Epidermal melanocyte (primary cell): ENCODE measurements at regions not wholly inside any gene's neighbourhood (a gene's known extent, or its start where the extent isn't known, plus 50 kb on each side); places are given as distances from the start of the nearest gene placed in this dataset.

Source experiments
- DNase-seq: peaks from one replicate; pipeline ENCODE4 v3.0.0; 2011; ENCODE audit warnings: low spot score; ENCODE audit not compliant: insufficient read length

- DNase-seq: no peak
These were observed 357.2 kb downstream of the TMEM38B start for GRCh38 chr9:106051545-106051944.

GRCh38 chr9:106052166-106052565, 357.8 kb downstream of the TMEM38B start:
- DNase-seq: no peak

GRCh38 chr9:106052735-106053134, 358.4 kb downstream of the TMEM38B start:
- DNase-seq: no peak

- DNase-seq: no peak
These were observed 362.0 kb downstream of the TMEM38B start for GRCh38 chr9:106056328-106056727.

GRCh38 chr9:106058460-106058859, 364.1 kb downstream of the TMEM38B start:
- no peak for DNase-seq

- DNase-seq: no peak
These were observed 365.5 kb downstream of the TMEM38B start for GRCh38 chr9:106059886-106060285.

GRCh38 chr9:106060885-106061284, 366.5 kb downstream of the TMEM38B start:
- DNase-seq: no peak

- no peak for DNase-seq
These were observed 367.9 kb downstream of the TMEM38B start for GRCh38 chr9:106062250-106062649.

GRCh38 chr9:106065136-106065535, 370.8 kb downstream of the TMEM38B start:
- no peak for DNase-seq

- DNase-seq: no peak
These were observed 371.4 kb downstream of the TMEM38B start for GRCh38 chr9:106065579-106066214.

GRCh38 chr9:106066940-106067524, 372.7 kb downstream of the TMEM38B start:
- no peak for DNase-seq

GRCh38 chr9:106069241-106069640, 374.9 kb downstream of the TMEM38B start:
- peak; percentile 23 for DNase-seq

GRCh38 chr9:106072421-106072820, 378.1 kb downstream of the TMEM38B start:
- no peak for DNase-seq

GRCh38 chr9:106074006-106074405, 379.7 kb downstream of the TMEM38B start:
- DNase-seq: no peak

- no peak for DNase-seq
These were observed 381.1 kb downstream of the TMEM38B start for GRCh38 chr9:106075236-106075959.

- peak; percentile 70 for DNase-seq
These were observed 381.6 kb downstream of the TMEM38B start for GRCh38 chr9:106075960-106076327.

- DNase-seq: no peak
These were observed 382.4 kb downstream of the TMEM38B start for GRCh38 chr9:106076711-106077110.

GRCh38 chr9:106077731-106078130, 383.4 kb downstream of the TMEM38B start:
- DNase-seq: no peak

- no peak for DNase-seq
These were observed 388.3 kb downstream of the TMEM38B start for GRCh38 chr9:106082621-106083020.

GRCh38 chr9:106084702-106085101, 390.4 kb downstream of the TMEM38B start:
- DNase-seq: no peak

- no peak for DNase-seq
These were observed 391.1 kb downstream of the TMEM38B start for GRCh38 chr9:106085479-106085878.

GRCh38 chr9:106092083-106092482, 397.7 kb downstream of the TMEM38B start:
- DNase-seq: no peak

GRCh38 chr9:106102821-106103220, 408.5 kb downstream of the TMEM38B start:
- no peak for DNase-seq
